ENCODE measurements at regions not wholly inside any gene's neighbourhood (a gene's known extent, or its start where the extent isn't known, plus 50 kb on each side); places are given as distances from the start of the nearest gene placed in this dataset.

GRCh38 chr10:24147321-24147720, 61.6 kb upstream of the KIAA1217 start:
- Histone ChIP-seq H3K4me3 (ENCODE audit: low read depth in 2 of 2, low read length in 2 of 2) (no peak overlapping the region), H3K9me3 (ENCODE audit: control insufficient read depth, insufficient read depth, low read depth, low read length) (no peaks in the 10 kb centered on the region), H3K27ac (ENCODE audit: low read length) (no peak overlapping the region), H3K4me1 (ENCODE audit: control insufficient read depth, insufficient read depth, low read length) (no peaks in the 10 kb centered on the region), H3K27me3 (ENCODE audit: control insufficient read depth, insufficient read depth, low read length) (no peaks in the 10 kb centered on the region), H3K36me3 (ENCODE audit: control insufficient read depth, insufficient read depth, low read length) (no peaks in the 10 kb centered on the region)
- in situ Hi-C loops (cut with HindIII; ENCODE audit: low pct_unique_long_range_greater_than_20kb, low sequenced_read_pairs) = no loop called here
- CTCF ChIA-PET = no interaction called here
- intact Hi-C loops (cut with micrococcal nuclease; ENCODE audit: unreplicated experiment) = no loop called here
- TF ChIP-seq TCF7L2 (IDR thresholded peaks at IDR 0.05; ENCODE audit: low read depth, low read length) = no peak
- no peak for TF ChIP-seq POLR2AphosphoS5 (IDR thresholded peaks at IDR 0.05; ENCODE audit: low read depth, low read length)
- TF ChIP-seq, protein P1, sequence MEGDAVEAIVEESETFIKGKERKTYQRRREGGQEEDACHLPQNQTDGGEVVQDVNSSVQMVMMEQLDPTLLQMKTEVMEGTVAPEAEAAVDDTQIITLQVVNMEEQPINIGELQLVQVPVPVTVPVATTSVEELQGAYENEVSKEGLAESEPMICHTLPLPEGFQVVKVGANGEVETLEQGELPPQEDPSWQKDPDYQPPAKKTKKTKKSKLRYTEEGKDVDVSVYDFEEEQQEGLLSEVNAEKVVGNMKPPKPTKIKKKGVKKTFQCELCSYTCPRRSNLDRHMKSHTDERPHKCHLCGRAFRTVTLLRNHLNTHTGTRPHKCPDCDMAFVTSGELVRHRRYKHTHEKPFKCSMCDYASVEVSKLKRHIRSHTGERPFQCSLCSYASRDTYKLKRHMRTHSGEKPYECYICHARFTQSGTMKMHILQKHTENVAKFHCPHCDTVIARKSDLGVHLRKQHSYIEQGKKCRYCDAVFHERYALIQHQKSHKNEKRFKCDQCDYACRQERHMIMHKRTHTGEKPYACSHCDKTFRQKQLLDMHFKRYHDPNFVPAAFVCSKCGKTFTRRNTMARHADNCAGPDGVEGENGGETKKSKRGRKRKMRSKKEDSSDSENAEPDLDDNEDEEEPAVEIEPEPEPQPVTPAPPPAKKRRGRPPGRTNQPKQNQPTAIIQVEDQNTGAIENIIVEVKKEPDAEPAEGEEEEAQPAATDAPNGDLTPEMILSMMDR (IDR thresholded peaks at IDR 0.05) = no peak
- TF ChIP-seq, protein P2, sequence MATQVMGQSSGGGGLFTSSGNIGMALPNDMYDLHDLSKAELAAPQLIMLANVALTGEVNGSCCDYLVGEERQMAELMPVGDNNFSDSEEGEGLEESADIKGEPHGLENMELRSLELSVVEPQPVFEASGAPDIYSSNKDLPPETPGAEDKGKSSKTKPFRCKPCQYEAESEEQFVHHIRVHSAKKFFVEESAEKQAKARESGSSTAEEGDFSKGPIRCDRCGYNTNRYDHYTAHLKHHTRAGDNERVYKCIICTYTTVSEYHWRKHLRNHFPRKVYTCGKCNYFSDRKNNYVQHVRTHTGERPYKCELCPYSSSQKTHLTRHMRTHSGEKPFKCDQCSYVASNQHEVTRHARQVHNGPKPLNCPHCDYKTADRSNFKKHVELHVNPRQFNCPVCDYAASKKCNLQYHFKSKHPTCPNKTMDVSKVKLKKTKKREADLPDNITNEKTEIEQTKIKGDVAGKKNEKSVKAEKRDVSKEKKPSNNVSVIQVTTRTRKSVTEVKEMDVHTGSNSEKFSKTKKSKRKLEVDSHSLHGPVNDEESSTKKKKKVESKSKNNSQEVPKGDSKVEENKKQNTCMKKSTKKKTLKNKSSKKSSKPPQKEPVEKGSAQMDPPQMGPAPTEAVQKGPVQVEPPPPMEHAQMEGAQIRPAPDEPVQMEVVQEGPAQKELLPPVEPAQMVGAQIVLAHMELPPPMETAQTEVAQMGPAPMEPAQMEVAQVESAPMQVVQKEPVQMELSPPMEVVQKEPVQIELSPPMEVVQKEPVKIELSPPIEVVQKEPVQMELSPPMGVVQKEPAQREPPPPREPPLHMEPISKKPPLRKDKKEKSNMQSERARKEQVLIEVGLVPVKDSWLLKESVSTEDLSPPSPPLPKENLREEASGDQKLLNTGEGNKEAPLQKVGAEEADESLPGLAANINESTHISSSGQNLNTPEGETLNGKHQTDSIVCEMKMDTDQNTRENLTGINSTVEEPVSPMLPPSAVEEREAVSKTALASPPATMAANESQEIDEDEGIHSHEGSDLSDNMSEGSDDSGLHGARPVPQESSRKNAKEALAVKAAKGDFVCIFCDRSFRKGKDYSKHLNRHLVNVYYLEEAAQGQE (IDR thresholded peaks at IDR 0.05; ENCODE audit: insufficient read depth in 1 of 2, low read depth in 2 of 2, low read length in 1 of 2) = no peak
- TF ChIP-seq SIN3A (IDR thresholded peaks at IDR 0.05; ENCODE audit: borderline replicate concordance, insufficient read depth, low read depth, low read length) = no peak
- BruUV-seq (replicated peaks) = no TSS peak
- DNase-seq (ENCODE audit: low read depth, low spot score) (no peak), ATAC-seq (no peak)
- POLR2A ChIA-PET = no interaction called here

DNA sequence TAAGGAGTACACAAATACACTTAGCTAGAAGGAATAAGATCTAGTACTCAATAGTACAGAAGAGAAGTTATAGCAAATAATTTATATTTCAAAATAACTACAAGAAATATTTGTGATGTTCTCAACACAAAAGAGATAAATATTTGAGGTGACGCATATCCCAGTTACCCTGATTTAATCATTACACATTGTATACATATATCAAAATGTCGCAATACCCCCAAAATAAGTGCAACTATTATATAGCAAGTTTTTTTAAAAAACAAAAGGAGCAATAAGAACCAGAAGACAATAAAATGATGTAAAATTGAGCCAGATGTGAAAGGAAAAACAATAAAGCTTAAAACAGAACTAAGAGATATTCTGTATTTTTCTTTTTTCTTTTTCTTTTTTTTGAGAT, 59.3 kb upstream of the KIAA1217 start:
- BruUV-seq (replicated peaks) = no TSS peak
- H3K36me3 ChIP-seq (ENCODE audit: control insufficient read depth, insufficient read depth, low read length) = no peaks in the 10 kb centered on the region

More for the DNA sequence above, 59.3 kb upstream of the KIAA1217 start:
- no peaks in the 10 kb centered on the region for H3K9me3 ChIP-seq (ENCODE audit: control insufficient read depth, insufficient read depth, low read depth, low read length)
- CTCF ChIA-PET = interaction anchor here (0.7 kb wide), 1 partner anchor 15 kb away, joined by 3 read pairs; no protein-coding TSS in a partner anchor
- no peak overlapping the region for H3K4me3 ChIP-seq (ENCODE audit: low read depth in 2 of 2, low read length in 2 of 2)
- POLR2A ChIA-PET = no interaction called here
- ATAC-seq (no peak), DNase-seq (ENCODE audit: low read depth, low spot score) (no peak)
- H3K27me3 ChIP-seq (ENCODE audit: control insufficient read depth, insufficient read depth, low read length) = no peaks in the 10 kb centered on the region
- H3K4me1 ChIP-seq (ENCODE audit: control insufficient read depth, insufficient read depth, low read length) = no peaks in the 10 kb centered on the region
- TF ChIP-seq, protein P2 (IDR thresholded peaks at IDR 0.05; ENCODE audit: insufficient read depth in 1 of 2, low read depth in 2 of 2, low read length in 1 of 2) = no peak
- TF ChIP-seq POLR2AphosphoS5 (IDR thresholded peaks at IDR 0.05; ENCODE audit: low read depth, low read length) (no peak), SIN3A (IDR thresholded peaks at IDR 0.05; ENCODE audit: borderline replicate concordance, insufficient read depth, low read depth, low read length) (no peak), TCF7L2 (IDR thresholded peaks at IDR 0.05; ENCODE audit: low read depth, low read length) (no peak)
- TF ChIP-seq, protein P1 (IDR thresholded peaks at IDR 0.05) = no peak
- intact Hi-C loops (cut with micrococcal nuclease; ENCODE audit: unreplicated experiment) = no loop called here
- H3K27ac ChIP-seq (ENCODE audit: low read length) = no peak overlapping the region
- in situ Hi-C loops (cut with HindIII; ENCODE audit: low pct_unique_long_range_greater_than_20kb, low sequenced_read_pairs) = no loop called here
